ENCODE measurements at regions not wholly inside any gene's neighbourhood (a gene's known extent, or its start where the extent isn't known, plus 50 kb on each side); places are given as distances from the start of the nearest gene placed in this dataset.

DNA sequence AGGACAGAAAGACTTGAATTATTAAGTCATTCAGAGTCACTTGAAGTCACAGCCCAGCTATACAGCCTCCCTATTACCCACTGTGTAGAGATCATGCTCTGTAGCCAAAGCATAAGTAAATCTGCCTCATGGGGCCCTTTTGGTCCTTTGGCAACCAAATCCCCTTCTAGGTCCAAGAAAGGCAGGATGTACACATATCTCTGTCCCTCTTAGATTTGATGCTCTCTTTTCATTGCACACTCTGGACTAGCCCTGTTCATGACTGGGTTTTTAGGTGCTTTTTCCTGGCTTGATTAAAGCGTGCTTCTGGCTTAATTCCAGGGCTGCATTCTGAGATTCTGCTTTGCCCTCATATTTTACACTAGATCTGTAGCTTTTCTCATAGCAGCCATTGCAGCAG lies 296.8 kb downstream of the TENT5A start:
- ATAC-seq (no peak), DNase-seq (ENCODE audit: low spot score) (no peak)
- POLR2A ChIA-PET = no interaction called here
- TF ChIP-seq, protein P1, sequence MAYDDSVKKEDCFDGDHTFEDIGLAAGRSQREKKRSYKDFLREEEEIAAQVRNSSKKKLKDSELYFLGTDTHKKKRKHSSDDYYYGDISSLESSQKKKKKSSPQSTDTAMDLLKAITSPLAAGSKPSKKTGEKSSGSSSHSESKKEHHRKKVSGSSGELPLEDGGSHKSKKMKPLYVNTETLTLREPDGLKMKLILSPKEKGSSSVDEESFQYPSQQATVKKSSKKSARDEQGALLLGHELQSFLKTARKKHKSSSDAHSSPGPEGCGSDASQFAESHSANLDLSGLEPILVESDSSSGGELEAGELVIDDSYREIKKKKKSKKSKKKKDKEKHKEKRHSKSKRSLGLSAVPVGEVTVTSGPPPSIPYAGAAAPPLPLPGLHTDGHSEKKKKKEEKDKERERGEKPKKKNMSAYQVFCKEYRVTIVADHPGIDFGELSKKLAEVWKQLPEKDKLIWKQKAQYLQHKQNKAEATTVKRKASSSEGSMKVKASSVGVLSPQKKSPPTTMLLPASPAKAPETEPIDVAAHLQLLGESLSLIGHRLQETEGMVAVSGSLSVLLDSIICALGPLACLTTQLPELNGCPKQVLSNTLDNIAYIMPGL (CRISPR knock-in tag; IDR thresholded peaks at IDR 0.05) = no peak
- no peak for TF ChIP-seq ZNF219 (CRISPR knock-in tag; IDR thresholded peaks at IDR 0.05; ENCODE audit: borderline replicate concordance)
- H3K27ac Mint-ChIP-seq = no peak overlapping the region
- peaks cover 12% of the 10 kb centered on the region for H3K9me3 Mint-ChIP-seq
- CTCF ChIA-PET = no interaction called here
- H3K36me3 Mint-ChIP-seq = no peaks in the 10 kb centered on the region
- no peaks in the 10 kb centered on the region for H3K4me1 Mint-ChIP-seq
- no peak overlapping the region for H3K4me3 Mint-ChIP-seq
- H3K27me3 Mint-ChIP-seq (ENCODE audit: low read depth) = no peaks in the 10 kb centered on the region

DNA sequence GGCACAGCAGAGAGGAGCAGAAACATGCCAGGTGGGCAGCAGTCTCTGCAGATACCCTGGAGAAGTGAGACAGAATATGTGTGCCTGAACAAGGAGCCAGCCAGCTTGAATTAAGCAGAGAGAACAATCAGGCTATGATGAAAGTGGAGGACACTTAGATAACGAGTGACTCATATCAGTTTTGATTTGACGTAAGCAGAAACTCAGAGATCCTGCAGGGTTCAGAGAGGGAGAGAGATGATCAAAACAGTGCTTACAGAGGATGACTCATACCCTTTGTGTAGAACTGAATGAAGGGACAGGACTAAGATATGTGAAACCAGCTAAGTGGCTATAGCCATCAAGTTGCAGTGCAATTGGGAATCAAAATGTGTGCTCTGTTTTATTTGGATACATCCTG lies 300.7 kb downstream of the TENT5A start:
- no peaks in the 10 kb centered on the region for H3K4me1 Mint-ChIP-seq
- ATAC-seq = peak; percentile 36; the same call in 1 of the 2 replicates
- H3K36me3 Mint-ChIP-seq = no peaks in the 10 kb centered on the region
- H3K9me3 Mint-ChIP-seq = no peaks in the 10 kb centered on the region
- H3K27ac Mint-ChIP-seq = no peak overlapping the region
- no peak for TF ChIP-seq CREM (CRISPR knock-in tag; IDR thresholded peaks at IDR 0.05)
- TF ChIP-seq TEAD1 (CRISPR knock-in tag; IDR thresholded peaks at IDR 0.05) = no peak
- no peak for TF ChIP-seq TEAD4 (CRISPR knock-in tag; IDR thresholded peaks at IDR 0.05)
- TF ChIP-seq ZNF121 (CRISPR knock-in tag; IDR thresholded peaks at IDR 0.05) = no peak
- TF ChIP-seq ESRRA (CRISPR knock-in tag; IDR thresholded peaks at IDR 0.05; ENCODE audit: borderline replicate concordance) = no peak
- TF ChIP-seq, protein P2, sequence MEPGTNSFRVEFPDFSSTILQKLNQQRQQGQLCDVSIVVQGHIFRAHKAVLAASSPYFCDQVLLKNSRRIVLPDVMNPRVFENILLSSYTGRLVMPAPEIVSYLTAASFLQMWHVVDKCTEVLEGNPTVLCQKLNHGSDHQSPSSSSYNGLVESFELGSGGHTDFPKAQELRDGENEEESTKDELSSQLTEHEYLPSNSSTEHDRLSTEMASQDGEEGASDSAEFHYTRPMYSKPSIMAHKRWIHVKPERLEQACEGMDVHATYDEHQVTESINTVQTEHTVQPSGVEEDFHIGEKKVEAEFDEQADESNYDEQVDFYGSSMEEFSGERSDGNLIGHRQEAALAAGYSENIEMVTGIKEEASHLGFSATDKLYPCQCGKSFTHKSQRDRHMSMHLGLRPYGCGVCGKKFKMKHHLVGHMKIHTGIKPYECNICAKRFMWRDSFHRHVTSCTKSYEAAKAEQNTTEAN (CRISPR knock-in tag; IDR thresholded peaks at IDR 0.05) = no peak
- no peak for TF ChIP-seq ZNF317 (CRISPR knock-in tag; IDR thresholded peaks at IDR 0.05; ENCODE audit: borderline replicate concordance, low read depth)
- TF ChIP-seq ZNF219 (CRISPR knock-in tag; IDR thresholded peaks at IDR 0.05; ENCODE audit: borderline replicate concordance) = no peak
- TF ChIP-seq ZNF263 (CRISPR knock-in tag; IDR thresholded peaks at IDR 0.05; ENCODE audit: low read depth) = no peak
- no peak for TF ChIP-seq NFATC4 (CRISPR knock-in tag; IDR thresholded peaks at IDR 0.05)
- TF ChIP-seq, protein P3, sequence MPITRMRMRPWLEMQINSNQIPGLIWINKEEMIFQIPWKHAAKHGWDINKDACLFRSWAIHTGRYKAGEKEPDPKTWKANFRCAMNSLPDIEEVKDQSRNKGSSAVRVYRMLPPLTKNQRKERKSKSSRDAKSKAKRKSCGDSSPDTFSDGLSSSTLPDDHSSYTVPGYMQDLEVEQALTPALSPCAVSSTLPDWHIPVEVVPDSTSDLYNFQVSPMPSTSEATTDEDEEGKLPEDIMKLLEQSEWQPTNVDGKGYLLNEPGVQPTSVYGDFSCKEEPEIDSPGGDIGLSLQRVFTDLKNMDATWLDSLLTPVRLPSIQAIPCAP (CRISPR knock-in tag; IDR thresholded peaks at IDR 0.05) = no peak
- TF ChIP-seq, protein P4, sequence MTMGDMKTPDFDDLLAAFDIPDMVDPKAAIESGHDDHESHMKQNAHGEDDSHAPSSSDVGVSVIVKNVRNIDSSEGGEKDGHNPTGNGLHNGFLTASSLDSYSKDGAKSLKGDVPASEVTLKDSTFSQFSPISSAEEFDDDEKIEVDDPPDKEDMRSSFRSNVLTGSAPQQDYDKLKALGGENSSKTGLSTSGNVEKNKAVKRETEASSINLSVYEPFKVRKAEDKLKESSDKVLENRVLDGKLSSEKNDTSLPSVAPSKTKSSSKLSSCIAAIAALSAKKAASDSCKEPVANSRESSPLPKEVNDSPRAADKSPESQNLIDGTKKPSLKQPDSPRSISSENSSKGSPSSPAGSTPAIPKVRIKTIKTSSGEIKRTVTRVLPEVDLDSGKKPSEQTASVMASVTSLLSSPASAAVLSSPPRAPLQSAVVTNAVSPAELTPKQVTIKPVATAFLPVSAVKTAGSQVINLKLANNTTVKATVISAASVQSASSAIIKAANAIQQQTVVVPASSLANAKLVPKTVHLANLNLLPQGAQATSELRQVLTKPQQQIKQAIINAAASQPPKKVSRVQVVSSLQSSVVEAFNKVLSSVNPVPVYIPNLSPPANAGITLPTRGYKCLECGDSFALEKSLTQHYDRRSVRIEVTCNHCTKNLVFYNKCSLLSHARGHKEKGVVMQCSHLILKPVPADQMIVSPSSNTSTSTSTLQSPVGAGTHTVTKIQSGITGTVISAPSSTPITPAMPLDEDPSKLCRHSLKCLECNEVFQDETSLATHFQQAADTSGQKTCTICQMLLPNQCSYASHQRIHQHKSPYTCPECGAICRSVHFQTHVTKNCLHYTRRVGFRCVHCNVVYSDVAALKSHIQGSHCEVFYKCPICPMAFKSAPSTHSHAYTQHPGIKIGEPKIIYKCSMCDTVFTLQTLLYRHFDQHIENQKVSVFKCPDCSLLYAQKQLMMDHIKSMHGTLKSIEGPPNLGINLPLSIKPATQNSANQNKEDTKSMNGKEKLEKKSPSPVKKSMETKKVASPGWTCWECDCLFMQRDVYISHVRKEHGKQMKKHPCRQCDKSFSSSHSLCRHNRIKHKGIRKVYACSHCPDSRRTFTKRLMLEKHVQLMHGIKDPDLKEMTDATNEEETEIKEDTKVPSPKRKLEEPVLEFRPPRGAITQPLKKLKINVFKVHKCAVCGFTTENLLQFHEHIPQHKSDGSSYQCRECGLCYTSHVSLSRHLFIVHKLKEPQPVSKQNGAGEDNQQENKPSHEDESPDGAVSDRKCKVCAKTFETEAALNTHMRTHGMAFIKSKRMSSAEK (CRISPR knock-in tag; IDR thresholded peaks at IDR 0.05; ENCODE audit: borderline replicate concordance) = no peak
- no peak for TF ChIP-seq ETV6 (CRISPR knock-in tag; IDR thresholded peaks at IDR 0.05)
- ChIA-PET POLR2A (no interaction called here), CTCF (no interaction called here)
- H3K4me3 Mint-ChIP-seq = no peak overlapping the region
- DNase-seq (ENCODE audit: low spot score) = no peak
- no peaks in the 10 kb centered on the region for H3K27me3 Mint-ChIP-seq (ENCODE audit: low read depth)

DNA sequence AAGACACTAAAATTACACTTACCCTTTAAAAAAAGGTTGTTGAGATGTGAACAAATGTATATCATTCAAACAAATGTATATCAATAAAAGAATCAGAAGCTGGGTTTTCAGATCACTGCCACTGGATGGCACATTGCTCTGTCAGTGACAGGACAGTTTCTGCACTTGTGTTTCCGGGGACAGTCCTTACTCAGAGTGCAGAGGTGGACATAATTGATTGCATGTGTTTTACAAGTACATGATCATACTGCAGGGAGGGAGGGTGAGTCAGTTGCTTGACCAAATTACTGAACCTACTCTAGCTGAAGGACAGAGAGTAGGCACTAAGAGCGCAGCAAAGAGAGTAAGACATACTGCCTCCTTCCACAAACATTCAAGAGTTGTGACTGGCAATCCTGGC lies 302.3 kb downstream of the TENT5A start:
- no peaks in the 10 kb centered on the region for H3K27me3 Mint-ChIP-seq (ENCODE audit: low read depth)
- H3K9me3 Mint-ChIP-seq = no peaks in the 10 kb centered on the region
- ATAC-seq = no peak
- no peak overlapping the region for H3K4me3 Mint-ChIP-seq
- ChIA-PET CTCF (no interaction called here), POLR2A (no interaction called here)
- TF ChIP-seq MXD4 (CRISPR knock-in tag; IDR thresholded peaks at IDR 0.05; ENCODE audit: borderline replicate concordance) (no peak), GABPB1 (CRISPR knock-in tag; IDR thresholded peaks at IDR 0.05) (no peak), NR2C2 (CRISPR knock-in tag; IDR thresholded peaks at IDR 0.05) (no peak), RORB (CRISPR knock-in tag; IDR thresholded peaks at IDR 0.05) (no peak)
- TF ChIP-seq, protein P1 (CRISPR knock-in tag; IDR thresholded peaks at IDR 0.05) = no peak
- no peaks in the 10 kb centered on the region for H3K36me3 Mint-ChIP-seq
- no peaks in the 10 kb centered on the region for H3K4me1 Mint-ChIP-seq
- no peak for DNase-seq (ENCODE audit: low spot score)
- H3K27ac Mint-ChIP-seq = no peak overlapping the region

All from WTC11 (cell line).